Esophagus (tissue), 2 donors: ENCODE measurements at regions not wholly inside any gene's neighbourhood (a gene's known extent, or its start where the extent isn't known, plus 50 kb on each side); places are given as distances from the start of the nearest gene placed in this dataset.

Experiments
- H3K27ac ChIP-seq, 2 donors: one replicate each; pipeline ENCODE4 v1.5.1; 2013; ENCODE audit warnings: low read depth in 2 of 2, mild to moderate bottlenecking in 2 of 2, inconsistent platforms in 1 of 2, low read length in 1 of 2, moderate library complexity in 1 of 2
- H3K27me3 ChIP-seq, 2 donors: one replicate each; pipeline ENCODE4 v1.6.1; 2013; ENCODE audit warnings: low read length in 2 of 2, control low read depth in 1 of 2, mild to moderate bottlenecking in 1 of 2; ENCODE audit not compliant: insufficient read depth in 2 of 2, control insufficient read depth in 1 of 2
- H3K36me3 ChIP-seq, 2 donors: one replicate each; pipeline ENCODE4 v1.6.1; 2013; ENCODE audit warnings: low read length in 1 of 2; ENCODE audit not compliant: control insufficient read depth in 2 of 2, insufficient read depth in 2 of 2
- H3K4me1 ChIP-seq, 2 donors: one replicate each; pipeline ENCODE4 v1.6.1; 2013; ENCODE audit warnings: low read length in 1 of 2; ENCODE audit not compliant: control insufficient read depth in 2 of 2, insufficient read depth in 2 of 2
- H3K4me3 ChIP-seq, 2 donors: one replicate each; pipeline ENCODE4 v1.5.1; 2013; ENCODE audit warnings: low read length in 2 of 2, mild to moderate bottlenecking in 2 of 2, low read depth in 1 of 2, moderate library complexity in 1 of 2
- H3K9me3 ChIP-seq, 2 donors: one replicate each; pipeline ENCODE4 v1.6.1; 2013; ENCODE audit warnings: mild to moderate bottlenecking in 2 of 2, low read depth in 1 of 2, low read length in 1 of 2, moderate library complexity in 1 of 2; ENCODE audit not compliant: control insufficient read depth in 2 of 2, insufficient read depth in 1 of 2
- WGBS, 2 donors: extraction: QIAGEN DNeasy Blood & Tissue Kit; methylation state at CpG; one replicate each; pipeline ENCODE4 v1.1.7; 2013; 5-methylcytosine and 5-hydroxymethylcytosine counted together
- donor health status: healthy with polysubstance abuse.
- donor health status: Bipolar disorder and iron deficiency.

- H3K27me3 ChIP-seq = no peaks in the 10 kb centered on the region
- 84 to 88% methylated on average over 2 of the region's 2 CpGs for WGBS, 2 donors
Measured at GRCh38 chr22:22742641-22743040, 98.2 kb downstream of the GGTLC2 start.

GRCh38 chr22:22743128-22743760 lies 98.8 kb downstream of the GGTLC2 start:
- H3K27ac ChIP-seq = no peak overlapping the region
- H3K36me3 ChIP-seq = no peaks in the 10 kb centered on the region
- 72 to 73% methylated on average over 3 of the region's 3 CpGs for WGBS, 2 donors
- H3K4me1 ChIP-seq = no peaks in the 10 kb centered on the region
- H3K4me3 ChIP-seq = no peak overlapping the region
- H3K27me3 ChIP-seq = no peaks in the 10 kb centered on the region
- no peaks in the 10 kb centered on the region for H3K9me3 ChIP-seq

More at GRCh38 chr22:22742641-22743040, 98.2 kb downstream of the GGTLC2 start:
- Histone ChIP-seq H3K27ac (no peak overlapping the region), H3K9me3 (no peaks in the 10 kb centered on the region), H3K4me3 (no peak overlapping the region), H3K4me1 (no peaks in the 10 kb centered on the region), H3K36me3 (no peaks in the 10 kb centered on the region)

- Histone ChIP-seq H3K27ac (no peak overlapping the region), H3K9me3 (no peaks in the 10 kb centered on the region), H3K4me1 (no peaks in the 10 kb centered on the region), H3K27me3 (no peaks in the 10 kb centered on the region), H3K36me3 (no peaks in the 10 kb centered on the region), H3K4me3 (no peak overlapping the region)
- 78 to 79% methylated on average over 9 of the region's 9 CpGs for WGBS, 2 donors
Measured at GRCh38 chr22:22744412-22745224, 100.2 kb downstream of the GGTLC2 start.

- WGBS, 2 donors = 44 to 50% methylated on average over 8 of the region's 8 CpGs
- Histone ChIP-seq H3K9me3 (no peaks in the 10 kb centered on the region), H3K36me3 (no peaks in the 10 kb centered on the region), H3K4me3 (no peak overlapping the region), H3K27me3 (no peaks in the 10 kb centered on the region), H3K27ac (no peak overlapping the region), H3K4me1 (no peaks in the 10 kb centered on the region)
Measured at GRCh38 chr22:22745225-22746060, 101.0 kb downstream of the GGTLC2 start.

GRCh38 chr22:22746061-22746962 lies 101.9 kb downstream of the GGTLC2 start:
- 64 to 71% methylated on average over 10 to 11 of the region's 11 CpGs for WGBS, 2 donors
- H3K27me3 ChIP-seq = no peaks in the 10 kb centered on the region
- no peaks in the 10 kb centered on the region for H3K4me1 ChIP-seq
- H3K36me3 ChIP-seq = no peaks in the 10 kb centered on the region
- H3K27ac ChIP-seq = no peak overlapping the region
- no peaks in the 10 kb centered on the region for H3K9me3 ChIP-seq
- no peak overlapping the region for H3K4me3 ChIP-seq

- no peaks in the 10 kb centered on the region for H3K36me3 ChIP-seq
- H3K4me3 ChIP-seq = no peak overlapping the region
- H3K4me1 ChIP-seq = no peaks in the 10 kb centered on the region
- H3K9me3 ChIP-seq = no peaks in the 10 kb centered on the region
- H3K27me3 ChIP-seq = no peaks in the 10 kb centered on the region
- H3K27ac ChIP-seq = no peak overlapping the region
- WGBS, 2 donors = 70 to 80% methylated on average over 8 of the region's 8 CpGs
Measured at GRCh38 chr22:22746963-22747933, 102.8 kb downstream of the GGTLC2 start.

GRCh38 chr22:22748297-22748743 lies 103.9 kb downstream of the GGTLC2 start:
- Histone ChIP-seq H3K4me1 (no peaks in the 10 kb centered on the region), H3K4me3 (no peak overlapping the region), H3K9me3 (no peaks in the 10 kb centered on the region), H3K27me3 (no peaks in the 10 kb centered on the region), H3K27ac (no peak overlapping the region), H3K36me3 (no peaks in the 10 kb centered on the region)
- WGBS, 2 donors = 52 to 54% methylated on average over 5 of the region's 5 CpGs

- Histone ChIP-seq H3K27me3 (no peaks in the 10 kb centered on the region), H3K27ac (no peak overlapping the region), H3K4me1 (no peaks in the 10 kb centered on the region), H3K4me3 (no peak overlapping the region), H3K9me3 (no peaks in the 10 kb centered on the region), H3K36me3 (no peaks in the 10 kb centered on the region)
- 95 to 97% methylated on average over 1 of the region's 1 CpG for WGBS, 2 donors
Measured at GRCh38 chr22:22748756-22749155, 104.3 kb downstream of the GGTLC2 start.
